PC-3 (cell line): ENCODE measurements at regions not wholly inside any gene's neighbourhood (a gene's known extent, or its start where the extent isn't known, plus 50 kb on each side); places are given as distances from the start of the nearest gene placed in this dataset.

ENCODE experiments used
- EZH2 ChIP-seq: fragments of 300-600 bp; sonication (generic); IDR thresholded peaks from one replicate; pipeline ENCODE4 v1.6.1; 2017; ENCODE audit warnings: antibody characterized with exemption, mild to moderate bottlenecking, low read length; ENCODE audit not compliant: unreplicated experiment
- EZH2phosphoT487 ChIP-seq: fragments of 300-600 bp; sonication (generic); IDR thresholded peaks from 2 replicates; pipeline ENCODE4 v1.6.1; 2018; ENCODE audit warnings: mild to moderate bottlenecking, antibody characterized with exemption, low read length, borderline replicate concordance
- TF ChIP-seq, protein P1 (sequence below): fragments of 300-600 bp; sonication (generic); conservative IDR thresholded peaks from 2 replicates; pipeline ENCODE4 v1.5.1; 2017; ENCODE audit warnings: antibody characterized with exemption, low read depth, mild to moderate bottlenecking, low read length

DNA sequence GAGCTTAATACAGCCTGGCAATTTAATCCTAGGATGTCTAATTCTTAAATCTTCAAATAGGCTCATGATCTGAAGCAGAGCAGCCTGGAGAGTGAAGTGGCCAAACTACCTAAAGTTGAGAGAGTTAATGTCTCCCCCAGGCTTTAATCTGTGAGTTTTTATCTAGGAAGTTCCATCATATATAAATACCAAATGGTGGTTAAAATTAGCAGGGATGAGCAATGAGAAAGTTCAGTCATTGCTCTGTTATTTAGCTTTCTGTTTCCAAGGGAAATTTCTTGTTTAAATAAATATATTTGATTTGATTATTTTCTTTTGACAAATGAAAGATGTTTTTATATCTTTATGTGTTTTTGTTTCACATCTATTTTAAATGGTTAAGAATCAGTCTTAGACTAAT, 274.4 kb upstream of the UMPS start:
- TF ChIP-seq, protein P1, sequence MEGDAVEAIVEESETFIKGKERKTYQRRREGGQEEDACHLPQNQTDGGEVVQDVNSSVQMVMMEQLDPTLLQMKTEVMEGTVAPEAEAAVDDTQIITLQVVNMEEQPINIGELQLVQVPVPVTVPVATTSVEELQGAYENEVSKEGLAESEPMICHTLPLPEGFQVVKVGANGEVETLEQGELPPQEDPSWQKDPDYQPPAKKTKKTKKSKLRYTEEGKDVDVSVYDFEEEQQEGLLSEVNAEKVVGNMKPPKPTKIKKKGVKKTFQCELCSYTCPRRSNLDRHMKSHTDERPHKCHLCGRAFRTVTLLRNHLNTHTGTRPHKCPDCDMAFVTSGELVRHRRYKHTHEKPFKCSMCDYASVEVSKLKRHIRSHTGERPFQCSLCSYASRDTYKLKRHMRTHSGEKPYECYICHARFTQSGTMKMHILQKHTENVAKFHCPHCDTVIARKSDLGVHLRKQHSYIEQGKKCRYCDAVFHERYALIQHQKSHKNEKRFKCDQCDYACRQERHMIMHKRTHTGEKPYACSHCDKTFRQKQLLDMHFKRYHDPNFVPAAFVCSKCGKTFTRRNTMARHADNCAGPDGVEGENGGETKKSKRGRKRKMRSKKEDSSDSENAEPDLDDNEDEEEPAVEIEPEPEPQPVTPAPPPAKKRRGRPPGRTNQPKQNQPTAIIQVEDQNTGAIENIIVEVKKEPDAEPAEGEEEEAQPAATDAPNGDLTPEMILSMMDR = no peak
- TF ChIP-seq EZH2phosphoT487 = no peak
- no peak for TF ChIP-seq EZH2
